ENCODE measurements at regions not wholly inside any gene's neighbourhood (a gene's known extent, or its start where the extent isn't known, plus 50 kb on each side); places are given as distances from the start of the nearest gene placed in this dataset.

DNA sequence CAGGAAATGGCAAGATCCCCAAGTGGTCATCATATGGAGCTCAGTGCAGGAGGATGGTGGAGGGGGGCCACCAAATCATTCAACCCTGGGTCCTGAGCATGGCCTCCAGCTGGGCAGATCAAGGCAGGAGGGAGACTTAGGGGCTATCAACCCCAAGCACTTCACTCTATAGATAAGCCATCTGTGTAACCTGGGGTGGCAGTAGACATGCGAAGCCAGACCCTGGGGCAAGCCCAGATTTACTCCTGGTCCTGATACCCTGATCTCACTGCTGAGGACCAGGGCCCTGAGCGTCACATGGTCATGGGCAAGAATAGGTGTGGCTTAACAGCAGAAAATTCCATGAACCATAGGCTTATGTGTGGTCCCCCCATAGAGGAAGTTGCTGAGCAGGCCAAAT is 173.0 kb upstream of the ADCY1 start:
- Histone ChIP-seq H4K5ac (ENCODE audit: low read depth, low read length) (no peak overlapping the region), H3K79me1 (ENCODE audit: low read depth in 1 of 2, low read length in 2 of 2) (no peaks in the 10 kb centered on the region), H3K14ac (replicated peaks; ENCODE audit: low read depth, low read length) (no peak overlapping the region), H3K9me1 (ENCODE audit: insufficient read depth, low read length) (no peaks in the 10 kb centered on the region), H3K4me1 (ENCODE audit: control insufficient read depth, insufficient read depth, low read length) (no peaks in the 10 kb centered on the region), H2BK5ac (ENCODE audit: low read depth, low read length, poor library complexity, severe bottlenecking) (no peak overlapping the region), H3K4ac (ENCODE audit: low read depth, low read length) (no peak overlapping the region), H4K8ac (ENCODE audit: low read depth in 2 of 2, low read length in 2 of 2) (no peak overlapping the region), H3K4me3 (ENCODE audit: insufficient read depth, low read depth, low read length) (no peak overlapping the region), H3K9ac (ENCODE audit: low read depth, low read length) (no peak overlapping the region), H4K91ac (ENCODE audit: insufficient read depth, low read depth, low read length) (no peak overlapping the region), H2AFZ (replicated peaks; ENCODE audit: low read length, poor library complexity) (no peak overlapping the region), H3K23ac (ENCODE audit: low read depth, low read length) (no peak overlapping the region), H2BK20ac (ENCODE audit: low read depth, low read length) (no peak overlapping the region), H2BK15ac (ENCODE audit: low read depth, low read length) (no peak overlapping the region), H4K20me1 (ENCODE audit: insufficient read depth, low read length) (no peaks in the 10 kb centered on the region), H3K56ac (ENCODE audit: extremely low read depth, insufficient read depth, low read length) (no peak overlapping the region), H2AK5ac (ENCODE audit: low read depth, low read length) (no peak overlapping the region), H2AK9ac (replicated peaks; ENCODE audit: low read depth, low read length, poor library complexity) (no peak overlapping the region), H3K27me3 (ENCODE audit: control insufficient read depth, insufficient read depth, low read length) (no peaks in the 10 kb centered on the region), H2BK120ac (ENCODE audit: low read depth, low read length) (no peak overlapping the region), H3K9me3 (ENCODE audit: control insufficient read depth, insufficient read depth, low read length) (no peaks in the 10 kb centered on the region; the same call in 1 of the 2 replicates), H3K27ac (ENCODE audit: insufficient read depth, low read length) (no peak overlapping the region), H3K36me3 (ENCODE audit: control insufficient read depth, insufficient read depth, low read length) (no peaks in the 10 kb centered on the region), H3K4me2 (ENCODE audit: low read depth, low read length) (no peak overlapping the region), H3K18ac (ENCODE audit: low read depth, low read length) (no peak overlapping the region)
- DNase-seq (no peak), ATAC-seq (ENCODE audit: low read depth) (no peak)
- no peak for TF ChIP-seq NFE2L2 (IDR thresholded peaks at IDR 0.05; ENCODE audit: low read depth, low read length)
- no peak for TF ChIP-seq RCOR1 (IDR thresholded peaks at IDR 0.05; ENCODE audit: insufficient replicate concordance, low read length)
- POLR2A ChIA-PET (ENCODE audit: unreplicated experiment): no interaction called here
- in situ Hi-C loops (cut with MboI; ENCODE audit: low sequenced_read_pairs): no loop called here
- WGBS, 2 experiments (ENCODE audit: extremely low coverage in 2 of 2, insufficient read length in 1 of 2): 38% methylated on average over 1 of the region's 2 CpGs; no CpG with 5 or more reads in 1 of the 2 experiments
- CTCF ChIA-PET: no interaction called here
- BruUV-seq (replicated peaks): no TSS peak
- dilution Hi-C loops (cut with HindIII; ENCODE audit: low sequenced_read_pairs, unreplicated experiment): no loop called here
- intact Hi-C loops (cut with micrococcal nuclease): no loop called here
